SIG-M5 treated with dmso at 0.1 percent for 504 hours (cell line): ENCODE measurements at regions not wholly inside any gene's neighbourhood (a gene's known extent, or its start where the extent isn't known, plus 50 kb on each side); places are given as distances from the start of the nearest gene placed in this dataset.
"Not testable (repeated sequence)": the region's sequence is repeated elsewhere in the genome, so short reads cannot be mapped to it uniquely, and the experiment has no call there.

Experiments
- DNase-seq: peaks from one replicate; lab custom pipeline; 2025; ENCODE audit not compliant: unreplicated experiment; lab: John Stamatoyannopoulos, UW

DNA sequence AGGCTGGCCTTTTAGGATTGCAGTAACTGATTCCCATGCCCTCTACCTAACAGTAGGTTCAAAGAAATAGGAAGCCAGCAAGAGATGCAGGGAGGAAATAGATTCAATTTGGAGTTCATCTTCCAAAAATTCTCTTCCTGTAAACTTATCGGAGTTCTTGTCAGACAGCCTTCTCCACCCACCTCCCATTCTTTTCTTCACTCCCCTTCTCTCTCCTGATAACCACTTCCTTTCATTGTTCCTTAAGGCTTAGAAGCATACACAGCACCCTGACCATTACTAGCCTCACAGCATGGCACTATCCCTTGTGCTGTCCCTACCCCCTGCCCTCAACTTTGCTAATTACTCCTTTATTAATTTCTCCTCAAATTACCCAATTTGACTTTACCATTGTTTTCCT is 130.4 kb upstream of the ADAMTS9 start:
- no peak for DNase-seq

- no peak for DNase-seq
Observed at GRCh38 chr3:64816355-64816754, 128.6 kb upstream of the ADAMTS9 start.

DNA sequence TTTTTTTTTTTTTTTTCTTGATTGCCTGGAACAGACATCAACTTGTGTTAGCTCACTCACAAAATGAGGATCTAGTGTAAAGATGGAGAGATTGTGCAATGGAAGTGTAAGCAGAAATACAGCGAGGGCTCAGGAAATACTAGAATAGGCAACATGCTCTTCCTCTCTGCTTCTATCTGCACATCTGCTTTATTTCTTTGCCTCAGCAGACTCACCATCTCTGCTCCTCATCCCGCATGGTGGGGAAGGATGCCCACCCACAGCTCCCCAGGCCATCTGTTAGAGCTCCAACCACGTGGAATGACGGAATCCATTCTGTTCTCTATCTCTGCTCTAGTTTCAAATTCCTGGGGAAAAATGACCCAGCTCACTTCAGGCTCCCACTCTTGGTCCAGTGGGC is 128.0 kb upstream of the ADAMTS9 start:
- no peak for DNase-seq

DNA sequence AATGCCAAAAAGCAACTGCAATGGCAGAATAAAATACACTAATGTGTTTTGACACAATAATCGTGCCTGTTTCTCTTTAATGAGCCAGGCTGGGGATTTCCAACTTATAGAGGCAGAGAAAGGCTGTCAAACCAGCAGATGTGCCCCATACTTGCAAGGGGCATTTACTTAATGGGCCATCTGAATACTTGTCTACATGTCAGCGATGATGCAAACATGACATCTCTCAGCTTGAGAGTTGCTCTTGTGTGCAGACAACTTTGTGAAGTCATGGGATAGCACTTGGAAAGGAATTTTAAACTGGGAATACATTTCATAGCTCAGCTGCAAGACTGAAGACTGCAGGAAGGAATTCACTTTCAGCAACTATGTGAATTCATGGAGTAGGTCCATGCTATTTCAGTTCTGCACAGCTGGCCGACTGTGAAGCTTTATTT is 127.4 kb upstream of the ADAMTS9 start:
- DNase-seq: no peak

GRCh38 chr3:64814351-64814750 is 126.6 kb upstream of the ADAMTS9 start:
- no peak for DNase-seq

GRCh38 chr3:64813326-64813725 is 125.5 kb upstream of the ADAMTS9 start:
- DNase-seq: no peak

- no peak for DNase-seq
Observed at GRCh38 chr3:64809086-64809485, 121.3 kb upstream of the ADAMTS9 start.

GRCh38 chr3:64808061-64808460 is 120.3 kb upstream of the ADAMTS9 start:
- no peak for DNase-seq

DNA sequence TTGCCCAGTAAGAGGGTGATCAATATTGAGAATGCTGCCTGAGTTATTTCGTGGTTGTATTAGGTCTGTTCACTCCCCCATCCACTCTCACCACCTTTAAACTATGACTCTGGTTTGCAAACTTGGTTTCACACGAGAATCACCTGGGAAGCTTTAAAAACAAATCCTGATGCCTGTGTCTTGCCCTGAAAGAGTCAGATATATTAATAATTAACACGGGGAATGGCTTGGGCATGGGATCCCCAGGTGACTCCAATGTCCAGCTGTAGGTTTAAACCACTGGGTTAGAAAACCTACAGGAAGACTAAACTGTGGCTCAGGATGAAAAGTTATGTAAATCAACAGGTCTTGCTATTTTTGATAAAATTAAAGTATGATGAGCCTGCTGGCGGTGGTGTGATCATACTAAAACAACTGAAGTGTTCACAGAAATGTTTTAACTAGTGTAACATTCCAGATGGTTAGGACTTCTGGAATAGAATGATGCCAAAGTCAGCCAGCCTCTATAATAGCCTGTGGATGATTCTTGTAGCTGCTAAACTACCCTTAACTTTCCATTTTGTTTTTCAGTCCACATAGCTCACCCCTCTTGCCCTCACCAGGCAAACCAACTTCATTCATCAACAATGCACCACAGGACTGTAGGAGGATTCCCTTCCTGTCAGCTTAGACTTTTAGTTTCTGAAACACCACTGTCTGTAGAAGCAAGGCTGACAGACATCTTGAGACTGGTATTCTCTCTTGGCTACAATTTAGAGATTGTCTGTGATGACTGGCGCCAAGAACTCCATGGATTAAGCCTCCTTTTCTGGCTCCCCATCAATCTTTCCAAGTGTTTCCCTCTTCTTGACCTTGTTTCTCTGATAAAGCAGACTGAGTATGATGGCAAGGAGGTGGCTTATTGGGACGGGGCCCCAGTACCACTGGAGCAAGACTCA is 119.1 kb upstream of the ADAMTS9 start:
- DNase-seq: no peak

DNA sequence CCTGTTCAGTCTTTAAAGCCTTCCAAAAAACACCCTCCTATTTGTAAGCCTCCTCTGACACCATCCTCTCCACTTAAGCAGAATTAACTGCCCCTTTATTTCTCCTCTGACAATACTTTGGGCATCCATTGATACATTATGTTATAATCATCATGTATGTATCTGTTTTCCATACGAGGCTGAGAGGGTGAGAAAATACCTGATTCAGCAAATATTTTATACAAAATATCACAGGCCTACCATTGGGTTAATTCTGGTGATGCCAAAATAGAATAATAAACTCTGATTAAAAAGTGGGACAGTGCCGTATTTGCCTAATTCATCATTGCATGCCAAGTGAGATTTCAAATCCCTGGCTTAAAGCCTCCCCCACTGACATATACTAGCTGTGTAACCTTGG is 118.2 kb upstream of the ADAMTS9 start:
- no peak for DNase-seq

GRCh38 chr3:64805248-64805647 is 117.4 kb upstream of the ADAMTS9 start:
- DNase-seq: no peak

- DNase-seq: no peak
Observed at GRCh38 chr3:64803469-64803868, 115.7 kb upstream of the ADAMTS9 start.

GRCh38 chr3:64802460-64802859 is 114.7 kb upstream of the ADAMTS9 start:
- no peak for DNase-seq

- DNase-seq: no peak
Observed at GRCh38 chr3:64801856-64802255, 114.1 kb upstream of the ADAMTS9 start.

DNA sequence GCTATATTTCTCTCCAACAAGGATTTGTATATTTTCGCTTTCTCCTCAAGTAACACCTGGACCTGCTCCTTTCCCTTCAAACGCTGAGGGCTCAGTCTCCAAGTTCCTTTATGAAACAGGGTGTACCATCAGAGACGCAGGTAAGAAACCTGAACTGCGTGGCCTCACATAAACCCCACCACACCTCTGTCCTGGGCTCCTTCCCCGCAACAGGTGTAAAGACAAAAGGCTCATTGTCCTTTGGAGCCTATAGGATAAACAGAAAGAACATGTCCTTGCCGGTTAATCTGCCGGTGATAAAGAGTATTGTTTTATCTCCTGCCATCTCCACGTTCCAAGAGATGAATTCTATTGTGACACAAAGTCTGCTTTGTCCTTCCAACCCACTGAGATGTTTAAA is 111.8 kb upstream of the ADAMTS9 start:
- no peak for DNase-seq

DNA sequence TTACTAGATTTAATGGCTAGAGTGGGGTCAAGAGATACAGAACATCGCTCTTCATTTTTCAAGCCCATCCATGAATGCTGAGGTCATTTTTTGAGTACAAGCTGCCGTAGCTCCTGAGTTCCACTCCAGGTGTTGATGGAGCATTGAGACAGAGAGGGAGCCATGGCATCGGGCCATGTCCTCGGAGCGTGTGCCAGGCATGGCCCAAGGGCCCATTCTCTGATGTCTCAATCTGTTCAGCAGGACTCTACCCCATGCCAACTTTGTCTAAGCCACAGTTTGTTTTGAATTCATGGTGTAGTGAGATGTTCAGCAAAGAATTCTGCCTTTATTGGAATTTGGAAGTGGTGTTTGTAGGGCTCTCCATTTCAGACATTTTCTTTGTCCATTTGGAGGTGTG is 110.5 kb upstream of the ADAMTS9 start:
- DNase-seq: no peak

GRCh38 chr3:64796607-64797399 is 109.0 kb upstream of the ADAMTS9 start:
- no peak for DNase-seq

DNA sequence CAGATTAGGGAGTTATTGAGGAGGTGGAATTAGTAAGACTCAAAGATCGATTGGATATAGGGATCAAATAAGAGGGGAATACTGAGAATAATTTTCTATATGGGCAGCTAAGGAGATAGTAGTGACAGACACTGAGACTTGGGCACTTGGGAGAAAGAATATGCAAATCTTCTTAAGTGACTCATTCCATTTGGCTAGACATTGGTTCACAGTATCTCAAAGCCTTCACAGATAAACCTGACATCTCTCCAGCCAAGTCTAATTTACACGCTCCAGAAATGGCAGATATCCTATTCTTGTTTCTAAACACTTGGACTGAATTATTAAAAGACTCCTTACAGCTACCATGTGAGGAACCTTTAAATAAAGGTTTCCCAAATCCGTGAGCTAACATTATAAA is 104.6 kb upstream of the ADAMTS9 start:
- DNase-seq: no peak

DNA sequence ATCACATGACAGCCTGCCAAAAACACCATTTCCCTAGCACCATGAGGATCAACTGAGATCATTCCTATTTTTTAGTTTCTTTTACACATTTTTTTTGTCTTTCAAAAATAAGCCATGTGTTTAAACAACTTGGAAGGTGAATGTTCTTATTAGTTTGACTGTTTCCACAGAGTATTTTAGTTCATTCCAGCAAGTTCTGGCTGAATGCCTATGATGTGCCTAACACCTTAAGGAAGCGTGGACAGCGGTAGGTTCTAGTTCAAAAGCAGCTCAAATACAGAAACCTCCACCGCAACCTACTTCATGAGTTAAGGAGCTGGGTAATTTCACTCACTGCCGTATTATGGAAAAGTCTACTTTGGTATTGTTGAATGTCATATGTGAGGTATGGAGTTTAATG is 101.3 kb upstream of the ADAMTS9 start:
- no peak for DNase-seq

DNA sequence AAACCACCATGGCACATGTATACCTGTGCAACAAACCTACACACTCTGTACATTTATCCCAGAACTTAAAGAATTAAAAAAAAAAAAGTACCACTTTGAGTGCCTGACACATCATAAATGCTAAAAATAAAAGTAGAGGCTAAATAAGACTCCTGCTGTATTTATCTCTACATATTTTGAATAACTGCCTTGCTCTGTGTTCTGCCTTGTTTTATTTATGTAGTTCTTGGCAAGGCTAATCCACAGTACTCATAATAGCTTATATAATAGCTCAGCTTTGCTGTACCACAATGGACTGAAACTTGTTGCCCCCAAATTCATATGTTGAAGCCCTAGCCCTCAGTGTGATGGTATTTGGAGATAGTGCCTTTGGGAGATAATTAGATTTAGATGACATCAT is 95.4 kb upstream of the ADAMTS9 start:
- DNase-seq: no peak

- not testable (repeated sequence) for DNase-seq
Observed at GRCh38 chr3:64780923-64781322, 93.1 kb upstream of the ADAMTS9 start.

GRCh38 chr3:64773137-64773536 is 85.3 kb upstream of the ADAMTS9 start:
- no peak for DNase-seq
